DND-41 (cell line): ENCODE measurements at regions not wholly inside any gene's neighbourhood (a gene's known extent, or its start where the extent isn't known, plus 50 kb on each side); places are given as distances from the start of the nearest gene placed in this dataset.

Experiments
- ATAC-seq: fragments of 200-7000 bp; cut with Tn5 transposase; 3 replicates; pipeline ENCODE4 v1.9.1; 2021; ENCODE audit warnings: low read depth; ENCODE audit not compliant: insufficient read depth
- DNase-seq: peaks from one replicate; pipeline ENCODE4 v3.0.0-alpha.2; 2020
- H2AFZ ChIP-seq: 2 replicates; pipeline ENCODE4 v1.6.0; 2012; ENCODE audit warnings: low read depth, low read length
- H3K27ac ChIP-seq: 2 replicates; pipeline ENCODE4 v1.5.1; 2012; ENCODE audit warnings: low read length, inconsistent platforms
- H3K27me3 ChIP-seq: fragments of 200-600 bp; sonication (generic); 2 replicates; pipeline ENCODE4 v1.6.0; 2012; ENCODE audit warnings: low read length, mild to moderate bottlenecking, inconsistent platforms; ENCODE audit not compliant: insufficient read depth, poor library complexity
- H3K36me3 ChIP-seq: 2 replicates; pipeline ENCODE4 v1.5.1; 2012; ENCODE audit warnings: low read length, inconsistent platforms; ENCODE audit not compliant: insufficient read depth
- H3K4me1 ChIP-seq: 2 replicates; pipeline ENCODE4 v1.5.1; 2012; ENCODE audit warnings: mild to moderate bottlenecking, low read length; ENCODE audit not compliant: insufficient read depth
- H3K4me2 ChIP-seq: 2 replicates; pipeline ENCODE4 v1.6.0; 2012; ENCODE audit warnings: mild to moderate bottlenecking, moderate library complexity, low read length, inconsistent platforms; ENCODE audit not compliant: insufficient read depth
- H3K4me3 ChIP-seq, 2 experiments: fragments of 200-600 bp in 1 of 2; shearing (Covaris generic) in 1 of 2; 2 replicates each; pipeline ENCODE4 v1.5.1; 2012 to 2016; ENCODE audit warnings: inconsistent platforms in 2 of 2, low read length in 2 of 2, mild to moderate bottlenecking in 2 of 2, low read depth in 1 of 2, moderate library complexity in 1 of 2
- H3K79me2 ChIP-seq: 2 replicates; pipeline ENCODE4 v1.6.0; 2012; ENCODE audit warnings: low read length, inconsistent platforms; ENCODE audit not compliant: insufficient read depth
- H3K9ac ChIP-seq: 2 replicates; pipeline ENCODE4 v1.6.0; 2012; ENCODE audit warnings: low read depth, mild to moderate bottlenecking, inconsistent platforms, low read length, moderate library complexity
- H3K9me3 ChIP-seq: 2 replicates; pipeline ENCODE4 v1.5.1; 2012; ENCODE audit warnings: low read length, moderate library complexity, mild to moderate bottlenecking, inconsistent platforms; ENCODE audit not compliant: insufficient read depth, severe bottlenecking
- H4K20me1 ChIP-seq: 2 replicates; pipeline ENCODE4 v1.6.0; 2012; ENCODE audit warnings: low read length; ENCODE audit not compliant: insufficient read depth
- EZH2 ChIP-seq: IDR thresholded peaks from 3 replicates; pipeline ENCODE4 v1.6.1; 2012; ENCODE audit warnings: borderline replicate concordance, low read depth, mild to moderate bottlenecking, moderate library complexity, low read length, inconsistent platforms; ENCODE audit not compliant: severe bottlenecking
- TF ChIP-seq, protein P1 (sequence below): IDR thresholded peaks from 2 replicates; pipeline ENCODE4 v1.5.1; 2012; ENCODE audit warnings: borderline replicate concordance, low read length, moderate library complexity, mild to moderate bottlenecking; ENCODE audit not compliant: poor library complexity, severe bottlenecking; ENCODE audit errors: extremely low read depth

DNA sequence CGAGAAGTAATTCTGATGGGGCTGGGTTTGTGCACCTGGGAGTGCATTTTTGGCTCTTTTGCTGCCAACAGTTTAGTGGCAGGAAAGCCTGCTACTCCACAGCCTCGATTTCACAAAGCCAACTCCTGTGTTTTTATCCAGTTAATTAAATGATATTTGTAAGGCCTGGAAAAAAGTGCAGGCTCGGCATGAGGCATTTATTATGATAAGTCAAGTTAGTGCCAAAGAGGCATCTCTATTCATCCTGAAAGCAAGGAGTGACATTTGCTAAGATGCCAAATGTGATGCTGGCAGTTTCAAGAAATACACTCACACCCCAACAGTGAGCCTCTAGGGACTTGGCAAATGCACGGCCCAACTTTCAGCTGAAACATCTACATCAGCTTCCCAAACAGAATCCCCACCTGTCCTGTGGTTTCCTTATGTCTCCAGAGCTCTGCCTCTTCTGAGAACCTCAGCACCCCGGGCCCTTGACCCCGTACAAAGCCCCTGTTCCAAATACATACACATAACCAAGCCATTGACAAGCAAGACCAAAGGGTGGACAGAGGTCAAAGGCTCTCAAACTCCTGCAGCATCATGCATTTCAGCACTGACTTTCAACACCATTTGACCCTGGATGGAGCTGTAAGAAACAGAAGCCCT lies 955.1 kb upstream of the TMEM132C start:
- H3K4me1 ChIP-seq: no peaks in the 10 kb centered on the region
- H3K79me2 ChIP-seq: no peaks in the 10 kb centered on the region
- H3K4me3 ChIP-seq: no peak overlapping the region

DNA sequence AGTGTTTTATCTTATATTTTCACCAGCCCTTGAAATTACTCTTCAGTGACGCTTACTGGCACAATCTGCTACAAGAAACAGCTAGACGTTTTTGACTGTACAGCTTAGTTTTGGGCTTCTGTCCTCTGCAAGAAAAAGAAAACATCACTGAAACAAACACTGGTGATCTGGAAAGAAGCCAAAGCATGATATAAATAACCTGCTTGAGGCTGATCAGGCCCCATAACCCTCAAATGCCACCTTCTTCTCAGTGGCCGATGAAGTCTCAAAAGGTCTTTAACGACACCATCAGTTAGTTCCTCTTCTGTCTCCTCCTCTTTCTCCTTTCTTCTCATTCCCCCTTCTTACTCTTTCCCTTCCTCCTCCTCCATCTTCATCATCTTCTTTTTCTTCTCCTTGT lies 942.3 kb upstream of the TMEM132C start:
- H3K4me2 ChIP-seq: no peak overlapping the region
- no peaks in the 10 kb centered on the region for H3K9me3 ChIP-seq
- H3K27ac ChIP-seq: no peak overlapping the region

More for the DNA sequence above, 955.1 kb upstream of the TMEM132C start:
- Histone ChIP-seq H4K20me1 (no peaks in the 10 kb centered on the region), H2AFZ (no peak overlapping the region), H3K27me3 (no peaks in the 10 kb centered on the region), H3K9me3 (no peaks in the 10 kb centered on the region), H3K36me3 (no peaks in the 10 kb centered on the region), H3K27ac (no peak overlapping the region), H3K4me2 (no peak overlapping the region), H3K9ac (no peak overlapping the region)
- no peak for TF ChIP-seq EZH2
- TF ChIP-seq, protein P1, sequence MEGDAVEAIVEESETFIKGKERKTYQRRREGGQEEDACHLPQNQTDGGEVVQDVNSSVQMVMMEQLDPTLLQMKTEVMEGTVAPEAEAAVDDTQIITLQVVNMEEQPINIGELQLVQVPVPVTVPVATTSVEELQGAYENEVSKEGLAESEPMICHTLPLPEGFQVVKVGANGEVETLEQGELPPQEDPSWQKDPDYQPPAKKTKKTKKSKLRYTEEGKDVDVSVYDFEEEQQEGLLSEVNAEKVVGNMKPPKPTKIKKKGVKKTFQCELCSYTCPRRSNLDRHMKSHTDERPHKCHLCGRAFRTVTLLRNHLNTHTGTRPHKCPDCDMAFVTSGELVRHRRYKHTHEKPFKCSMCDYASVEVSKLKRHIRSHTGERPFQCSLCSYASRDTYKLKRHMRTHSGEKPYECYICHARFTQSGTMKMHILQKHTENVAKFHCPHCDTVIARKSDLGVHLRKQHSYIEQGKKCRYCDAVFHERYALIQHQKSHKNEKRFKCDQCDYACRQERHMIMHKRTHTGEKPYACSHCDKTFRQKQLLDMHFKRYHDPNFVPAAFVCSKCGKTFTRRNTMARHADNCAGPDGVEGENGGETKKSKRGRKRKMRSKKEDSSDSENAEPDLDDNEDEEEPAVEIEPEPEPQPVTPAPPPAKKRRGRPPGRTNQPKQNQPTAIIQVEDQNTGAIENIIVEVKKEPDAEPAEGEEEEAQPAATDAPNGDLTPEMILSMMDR: no peak
- no peak for DNase-seq
- no peak for ATAC-seq

DNA sequence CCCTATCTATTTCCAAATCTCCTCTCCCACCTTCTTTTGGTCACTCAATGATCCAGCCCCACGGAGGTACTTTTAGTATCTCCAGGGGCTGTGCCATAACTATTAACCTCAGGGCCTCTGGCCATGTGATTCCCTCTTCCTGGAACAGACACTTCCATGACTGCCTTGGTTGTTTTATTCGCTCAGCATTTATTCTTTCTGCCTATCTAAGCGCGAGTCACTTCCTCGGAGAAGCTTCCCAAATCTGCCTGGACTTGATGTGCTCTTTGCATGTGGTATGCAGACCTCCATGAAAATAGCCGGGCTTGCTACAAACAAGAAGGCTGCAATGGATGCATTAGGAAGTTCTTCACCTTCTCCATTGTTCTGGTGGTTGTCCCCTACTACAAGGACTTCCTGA lies 939.0 kb upstream of the TMEM132C start:
- DNase-seq (no peak), ATAC-seq (no peak)
- no peak overlapping the region for H3K4me2 ChIP-seq
- no peaks in the 10 kb centered on the region for H3K79me2 ChIP-seq
- no peaks in the 10 kb centered on the region for H4K20me1 ChIP-seq
- H3K4me3 ChIP-seq: no peak overlapping the region
- no peak for TF ChIP-seq EZH2
- TF ChIP-seq, protein P1: no peak
- no peaks in the 10 kb centered on the region for H3K4me1 ChIP-seq
- no peaks in the 10 kb centered on the region for H3K9me3 ChIP-seq
- H3K27ac ChIP-seq: no peak overlapping the region
- no peaks in the 10 kb centered on the region for H3K27me3 ChIP-seq
- no peak overlapping the region for H3K9ac ChIP-seq
- no peaks in the 10 kb centered on the region for H3K36me3 ChIP-seq
- no peak overlapping the region for H2AFZ ChIP-seq

More for the DNA sequence above, 942.3 kb upstream of the TMEM132C start:
- H3K79me2 ChIP-seq: no peaks in the 10 kb centered on the region
- H3K27me3 ChIP-seq: no peaks in the 10 kb centered on the region
- H2AFZ ChIP-seq: no peak overlapping the region
- no peak overlapping the region for H3K9ac ChIP-seq
- no peak for TF ChIP-seq EZH2
- TF ChIP-seq, protein P1: no peak
- H3K36me3 ChIP-seq: no peaks in the 10 kb centered on the region
- H3K4me1 ChIP-seq: no peaks in the 10 kb centered on the region
- DNase-seq (no peak), ATAC-seq (no peak)
- H4K20me1 ChIP-seq: no peaks in the 10 kb centered on the region
- no peak overlapping the region for H3K4me3 ChIP-seq
